Immature natural killer cell (primary cell): ENCODE measurements at regions not wholly inside any gene's neighbourhood (a gene's known extent, or its start where the extent isn't known, plus 50 kb on each side); places are given as distances from the start of the nearest gene placed in this dataset.
"Not testable (repeated sequence)": the region's sequence is repeated elsewhere in the genome, so short reads cannot be mapped to it uniquely, and the experiment has no call there.

Source experiments
- DNase-seq, 3 donors: peaks; one replicate each; pipeline ENCODE4 v3.0.0; 2022; ENCODE audit warnings: mixed read lengths in 1 of 3
- H3K27ac Mint-ChIP-seq, 6 donors: one replicate each; pipeline ENCODE4 v1.8.0; 2020; ENCODE audit warnings: mixed read lengths in 6 of 6, mild to moderate bottlenecking in 5 of 6, inconsistent platforms in 4 of 6, moderate library complexity in 3 of 6
- H3K27me3 Mint-ChIP-seq, 3 donors: one replicate each; pipeline ENCODE4 v1.8.0; 2020 to 2021; ENCODE audit warnings: low read depth in 3 of 3, mild to moderate bottlenecking in 3 of 3, mixed read lengths in 3 of 3, moderate library complexity in 3 of 3, inconsistent platforms in 1 of 3
- H3K36me3 Mint-ChIP-seq, 3 donors: one replicate each; pipeline ENCODE4 v1.8.0; 2020; ENCODE audit warnings: mixed read lengths in 3 of 3, inconsistent platforms in 2 of 3, mild to moderate bottlenecking in 2 of 3
- H3K4me1 Mint-ChIP-seq, 2 donors: one replicate each; pipeline ENCODE4 v1.8.0; 2020; ENCODE audit warnings: inconsistent platforms in 2 of 2, mild to moderate bottlenecking in 2 of 2, mixed read lengths in 2 of 2, moderate library complexity in 1 of 2
- H3K4me3 Mint-ChIP-seq, 5 donors: one replicate each; pipeline ENCODE4 v1.8.0; 2020; ENCODE audit warnings: mild to moderate bottlenecking in 5 of 5, mixed read lengths in 5 of 5, inconsistent platforms in 3 of 5, moderate library complexity in 3 of 5
- H3K9me3 Mint-ChIP-seq, 6 donors: one replicate each; pipeline ENCODE4 v1.8.0; 2020; ENCODE audit warnings: mild to moderate bottlenecking in 6 of 6, mixed read lengths in 6 of 6, inconsistent platforms in 4 of 6, moderate library complexity in 3 of 6

GRCh38 chr9:102223320-102224136, 485.1 kb upstream of the GRIN3A start:
- DNase-seq, H3K36me3 Mint-ChIP-seq, H3K4me1 Mint-ChIP-seq, H3K4me3 Mint-ChIP-seq, H3K27me3 Mint-ChIP-seq, H3K27ac Mint-ChIP-seq: not testable (repeated sequence)
- H3K9me3 Mint-ChIP-seq = peaks cover 0 to 16% (median 9%) of the 10 kb centered on the region in 6 donors

DNA sequence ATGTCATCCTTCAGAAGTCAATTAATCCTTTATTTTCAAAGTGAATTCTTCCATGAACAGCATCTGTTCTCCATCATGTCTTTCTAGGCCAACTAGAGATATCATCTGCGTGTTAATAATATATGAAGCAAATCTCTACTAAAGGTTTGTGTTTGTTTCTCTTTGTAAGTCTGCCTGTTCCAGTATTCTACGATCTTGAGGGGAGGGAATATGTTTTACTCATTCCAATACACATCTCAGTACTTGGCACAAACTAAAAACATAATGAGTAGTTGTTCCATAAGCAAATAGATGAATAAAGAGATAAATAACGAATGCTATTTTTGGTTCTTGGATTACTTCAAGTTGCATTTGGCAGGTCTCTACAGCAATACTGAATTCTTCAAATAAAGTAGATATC, 470.7 kb upstream of the GRIN3A start:
- no peaks in the 10 kb centered on the region for H3K36me3 Mint-ChIP-seq
- H3K27me3 Mint-ChIP-seq = no peaks in the 10 kb centered on the region
- H3K9me3 Mint-ChIP-seq = peaks cover 8 to 50% (median 14%) of the 10 kb centered on the region in 6 donors
- DNase-seq = no peak
- no peak overlapping the region for H3K4me3 Mint-ChIP-seq
- H3K4me1 Mint-ChIP-seq = no peaks in the 10 kb centered on the region
- H3K27ac Mint-ChIP-seq = no peak overlapping the region

GRCh38 chr9:102206432-102206831, 468.0 kb upstream of the GRIN3A start:
- H3K36me3 Mint-ChIP-seq = no peaks in the 10 kb centered on the region
- peaks cover 8 to 52% (median 16%) of the 10 kb centered on the region in 6 donors for H3K9me3 Mint-ChIP-seq
- H3K27ac Mint-ChIP-seq = no peak overlapping the region
- H3K4me1 Mint-ChIP-seq = no peaks in the 10 kb centered on the region
- H3K27me3 Mint-ChIP-seq = no peaks in the 10 kb centered on the region
- H3K4me3 Mint-ChIP-seq = no peak overlapping the region
- no peak for DNase-seq

GRCh38 chr9:102205251-102205650, 466.8 kb upstream of the GRIN3A start:
- H3K9me3 Mint-ChIP-seq = peaks cover 12 to 50% (median 18%) of the 10 kb centered on the region in 6 donors
- no peak for DNase-seq
- no peaks in the 10 kb centered on the region for H3K36me3 Mint-ChIP-seq
- no peaks in the 10 kb centered on the region for H3K27me3 Mint-ChIP-seq
- H3K4me1 Mint-ChIP-seq = no peaks in the 10 kb centered on the region
- no peak overlapping the region for H3K27ac Mint-ChIP-seq
- no peak overlapping the region for H3K4me3 Mint-ChIP-seq

- H3K27me3 Mint-ChIP-seq = no peaks in the 10 kb centered on the region
- H3K36me3 Mint-ChIP-seq = no peaks in the 10 kb centered on the region
- H3K9me3 Mint-ChIP-seq = peaks cover 10 to 64% (median 26%) of the 10 kb centered on the region in 6 donors
- no peak overlapping the region for H3K4me3 Mint-ChIP-seq
- no peak overlapping the region for H3K27ac Mint-ChIP-seq
- no peaks in the 10 kb centered on the region for H3K4me1 Mint-ChIP-seq
- no peak for DNase-seq
Measured at GRCh38 chr9:102202126-102202525, 463.7 kb upstream of the GRIN3A start.

DNA sequence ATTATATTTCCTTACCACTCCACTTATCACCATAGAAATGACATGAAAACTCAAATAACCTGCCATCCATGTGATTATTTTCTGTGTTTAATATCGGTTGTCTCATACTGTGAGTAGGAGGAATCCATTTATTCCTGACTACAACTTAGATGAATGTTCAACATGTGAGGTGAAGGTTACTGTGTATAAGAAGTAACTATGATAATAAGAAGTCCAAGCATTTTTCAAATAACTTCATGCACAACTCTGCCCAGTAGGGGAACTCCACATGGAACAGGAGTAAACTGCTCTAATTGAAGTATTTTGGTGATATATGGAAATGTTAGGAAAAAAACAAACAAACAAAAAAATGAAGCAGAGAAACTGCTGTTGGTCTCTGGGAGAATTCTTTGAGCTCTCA, 447.5 kb upstream of the GRIN3A start:
- Mint-ChIP-seq H3K27ac (no peak overlapping the region), H3K4me1 (no peaks in the 10 kb centered on the region), H3K4me3 (no peak overlapping the region), H3K27me3 (no peaks in the 10 kb centered on the region), H3K9me3 (peaks cover 15 to 58% (median 19%) of the 10 kb centered on the region in 6 donors), H3K36me3 (peaks cover 4% of the 10 kb centered on the region in 3 donors)
- DNase-seq = no peak

DNA sequence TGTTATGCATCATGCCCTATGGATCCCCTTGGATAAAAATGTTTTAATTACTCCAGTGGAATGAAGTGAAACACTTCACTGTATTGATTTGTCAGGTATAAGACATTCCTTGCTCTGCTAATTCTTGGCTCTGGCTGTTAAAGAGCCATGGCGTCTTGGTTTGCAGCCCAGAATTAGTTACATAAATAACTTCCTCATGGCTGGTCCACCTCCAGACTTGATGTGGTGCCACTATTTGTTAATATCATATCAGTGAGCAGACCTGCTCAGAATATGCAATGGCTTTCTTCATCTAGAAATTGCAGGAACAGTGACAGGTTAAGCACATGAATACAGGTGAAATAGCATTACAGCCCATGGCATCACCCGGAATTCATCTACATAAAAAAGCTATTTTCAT, 446.9 kb upstream of the GRIN3A start:
- H3K27me3 Mint-ChIP-seq = no peaks in the 10 kb centered on the region
- peaks cover 4% of the 10 kb centered on the region in 3 donors for H3K36me3 Mint-ChIP-seq
- H3K4me1 Mint-ChIP-seq = no peaks in the 10 kb centered on the region
- H3K9me3 Mint-ChIP-seq = peaks cover 15 to 59% (median 23%) of the 10 kb centered on the region in 6 donors
- H3K27ac Mint-ChIP-seq = no peak overlapping the region
- H3K4me3 Mint-ChIP-seq = no peak overlapping the region
- no peak for DNase-seq

GRCh38 chr9:102178811-102179210, 440.4 kb upstream of the GRIN3A start:
- peaks cover 0 to 1% (median 0%) of the 10 kb centered on the region in 3 donors for H3K27me3 Mint-ChIP-seq
- DNase-seq = no peak
- H3K4me3 Mint-ChIP-seq = no peak overlapping the region
- no peaks in the 10 kb centered on the region for H3K4me1 Mint-ChIP-seq
- no peak overlapping the region for H3K27ac Mint-ChIP-seq
- H3K36me3 Mint-ChIP-seq = peaks cover 4 to 9% (median 4%) of the 10 kb centered on the region in 3 donors
- peaks cover 20 to 56% (median 37%) of the 10 kb centered on the region in 6 donors for H3K9me3 Mint-ChIP-seq

GRCh38 chr9:102174202-102174601, 435.8 kb upstream of the GRIN3A start:
- DNase-seq, H3K4me3 Mint-ChIP-seq, H3K36me3 Mint-ChIP-seq, H3K4me1 Mint-ChIP-seq, H3K27me3 Mint-ChIP-seq, H3K27ac Mint-ChIP-seq: not testable (repeated sequence)
- H3K9me3 Mint-ChIP-seq = peaks cover 7 to 51% (median 37%) of the 10 kb centered on the region in 6 donors

DNA sequence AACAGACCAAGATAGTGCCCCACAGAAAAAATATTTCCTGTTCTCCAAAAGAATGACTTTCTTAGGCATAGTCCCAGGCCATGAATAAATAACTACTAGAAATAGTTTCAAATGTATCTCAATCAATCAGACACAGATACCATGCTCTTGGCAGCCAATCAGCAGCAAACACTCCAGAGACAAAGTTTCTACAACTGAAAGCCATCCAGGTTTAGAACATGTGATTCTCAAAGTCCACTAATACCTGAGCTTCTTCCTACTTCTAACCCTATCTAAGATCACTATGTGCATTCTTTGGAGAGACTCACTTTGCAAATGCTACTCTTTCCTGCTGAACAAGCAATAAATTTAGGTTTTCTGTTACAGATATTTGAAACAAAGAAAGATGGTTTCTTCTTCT, 425.8 kb upstream of the GRIN3A start:
- H3K27ac Mint-ChIP-seq = no peak overlapping the region
- peaks cover 7 to 32% (median 12%) of the 10 kb centered on the region in 6 donors for H3K9me3 Mint-ChIP-seq
- no peaks in the 10 kb centered on the region for H3K27me3 Mint-ChIP-seq
- H3K4me3 Mint-ChIP-seq = no peak overlapping the region
- H3K4me1 Mint-ChIP-seq = no peaks in the 10 kb centered on the region
- DNase-seq = no peak
- no peaks in the 10 kb centered on the region for H3K36me3 Mint-ChIP-seq

- not testable (repeated sequence) for H3K36me3 Mint-ChIP-seq
- H3K9me3 Mint-ChIP-seq = peaks cover 1 to 35% (median 24%) of the 10 kb centered on the region in 6 donors
Measured at GRCh38 chr9:102153081-102153480, 414.6 kb upstream of the GRIN3A start.

GRCh38 chr9:102135768-102136167, 397.3 kb upstream of the GRIN3A start:
- Mint-ChIP-seq H3K9me3 (peaks cover 3 to 59% (median 27%) of the 10 kb centered on the region in 6 donors), H3K27ac (no peak overlapping the region), H3K4me1 (no peaks in the 10 kb centered on the region), H3K4me3 (no peak overlapping the region), H3K27me3 (peaks cover 0 to 3% (median 0%) of the 10 kb centered on the region in 3 donors), H3K36me3 (no peaks in the 10 kb centered on the region)
- no peak for DNase-seq

More at GRCh38 chr9:102153081-102153480, 414.6 kb upstream of the GRIN3A start:
- H3K4me1 Mint-ChIP-seq, H3K27me3 Mint-ChIP-seq, H3K27ac Mint-ChIP-seq, H3K4me3 Mint-ChIP-seq, DNase-seq: not testable (repeated sequence)

DNA sequence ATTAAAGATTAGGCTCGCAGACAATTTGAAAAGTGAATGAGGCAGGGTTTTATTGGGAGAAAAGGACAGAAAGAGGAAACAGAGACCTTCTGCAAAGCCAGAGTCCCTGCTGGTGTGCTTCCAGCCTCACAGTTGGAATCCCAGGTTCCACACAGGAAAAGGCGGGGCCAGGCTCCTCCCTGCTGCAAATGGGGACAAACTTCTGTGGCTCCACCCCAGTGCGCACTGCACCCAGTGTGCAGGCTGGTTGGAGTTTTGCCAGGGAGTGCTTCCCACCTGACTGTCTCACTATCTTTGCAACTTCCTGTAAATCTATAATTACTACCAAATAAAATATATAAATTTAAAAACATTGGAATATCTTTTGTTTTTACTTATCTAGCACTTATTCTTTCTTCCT, 386.0 kb upstream of the GRIN3A start:
- Mint-ChIP-seq H3K27ac (no peak overlapping the region), H3K4me3 (no peak overlapping the region), H3K27me3 (peaks cover 0 to 3% (median 2%) of the 10 kb centered on the region in 3 donors), H3K36me3 (no peaks in the 10 kb centered on the region), H3K9me3 (peaks cover 11 to 35% (median 18%) of the 10 kb centered on the region in 6 donors), H3K4me1 (no peaks in the 10 kb centered on the region)
- no peak for DNase-seq

- Mint-ChIP-seq H3K27ac (no peak overlapping the region), H3K4me1 (no peaks in the 10 kb centered on the region), H3K9me3 (peaks cover 25 to 54% (median 34%) of the 10 kb centered on the region in 6 donors), H3K27me3 (peaks cover 2 to 3% (median 2%) of the 10 kb centered on the region in 3 donors), H3K4me3 (no peak overlapping the region), H3K36me3 (no peaks in the 10 kb centered on the region)
- no peak for DNase-seq
Measured at GRCh38 chr9:102114557-102114956, 376.1 kb upstream of the GRIN3A start.

DNA sequence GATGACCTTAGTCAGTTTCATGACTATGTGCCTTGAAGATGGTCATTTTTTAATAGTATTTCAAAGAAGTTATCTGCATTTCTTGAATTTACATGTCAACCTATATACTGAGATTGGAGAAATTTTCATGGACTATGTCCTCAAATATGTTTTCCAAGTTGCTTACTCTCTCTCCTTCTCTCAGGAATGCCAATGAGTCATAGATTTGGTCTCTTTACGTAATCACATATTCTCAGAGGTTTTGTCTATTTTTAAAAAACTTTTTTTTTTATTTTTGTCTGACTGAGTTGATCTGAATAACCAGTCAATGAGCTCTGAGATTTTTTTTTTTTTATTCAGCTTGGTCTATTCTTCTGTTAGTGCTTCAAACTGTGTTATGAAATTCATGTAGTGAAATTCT, 374.7 kb upstream of the GRIN3A start:
- Mint-ChIP-seq H3K27ac (no peak overlapping the region), H3K9me3 (peaks cover 21 to 46% (median 29%) of the 10 kb centered on the region in 6 donors), H3K27me3 (peaks cover 2 to 3% (median 2%) of the 10 kb centered on the region in 3 donors), H3K4me3 (no peak overlapping the region), H3K4me1 (no peaks in the 10 kb centered on the region), H3K36me3 (no peaks in the 10 kb centered on the region)
- no peak for DNase-seq
